ENCODE measurements at regions not wholly inside any gene's neighbourhood (a gene's known extent, or its start where the extent isn't known, plus 50 kb on each side); places are given as distances from the start of the nearest gene placed in this dataset.

DNA sequence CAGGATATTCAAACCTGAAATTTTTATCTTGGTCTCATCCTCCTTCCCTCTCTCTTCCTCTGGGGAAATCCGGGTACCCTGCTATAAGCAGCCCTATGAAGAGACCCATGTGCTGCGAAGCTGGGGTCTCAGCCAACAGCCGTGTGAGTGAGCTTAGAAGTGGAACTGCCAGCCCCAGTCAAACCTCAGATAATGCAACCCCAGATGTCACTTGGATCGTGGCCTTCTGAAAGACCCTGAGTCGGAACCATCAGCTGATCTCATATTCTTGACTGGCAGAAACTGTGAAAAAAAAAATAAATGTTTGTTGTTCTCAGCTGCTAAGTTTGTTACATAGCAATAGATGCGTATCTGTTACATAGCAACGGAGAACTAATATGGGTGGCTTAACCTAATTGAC, 198.1 kb upstream of the NPY2R start:
- TF ChIP-seq ZNF70 (CRISPR knock-in tag; IDR thresholded peaks at IDR 0.05) (no peak), ZFP3 (CRISPR knock-in tag; IDR thresholded peaks at IDR 0.05) (no peak), ZC3H10 (CRISPR knock-in tag; IDR thresholded peaks at IDR 0.05) (no peak), ISL1 (CRISPR knock-in tag; IDR thresholded peaks at IDR 0.05) (no peak), ARNTL (CRISPR knock-in tag; IDR thresholded peaks at IDR 0.05; ENCODE audit: borderline replicate concordance, low read depth) (no peak), OSR1 (CRISPR knock-in tag; IDR thresholded peaks at IDR 0.05) (no peak), PPARA (CRISPR knock-in tag; IDR thresholded peaks at IDR 0.05; ENCODE audit: borderline replicate concordance) (no peak), ZNF565 (CRISPR knock-in tag; conservative IDR thresholded peaks at IDR 0.05; ENCODE audit: low read depth) (no peak), RARB (CRISPR knock-in tag; IDR thresholded peaks at IDR 0.05) (no peak), TCF4 (CRISPR knock-in tag; IDR thresholded peaks at IDR 0.05; ENCODE audit: borderline replicate concordance) (no peak), CSRNP3 (CRISPR knock-in tag; IDR thresholded peaks at IDR 0.05) (no peak), BACH2 (CRISPR knock-in tag; IDR thresholded peaks at IDR 0.05; ENCODE audit: borderline replicate concordance) (no peak), TOX (CRISPR knock-in tag; IDR thresholded peaks at IDR 0.05; ENCODE audit: borderline replicate concordance) (no peak), CSDC2 (CRISPR knock-in tag; IDR thresholded peaks at IDR 0.05) (no peak), ZNF8 (CRISPR knock-in tag; IDR thresholded peaks at IDR 0.05) (no peak)
- TF ChIP-seq, protein P1, sequence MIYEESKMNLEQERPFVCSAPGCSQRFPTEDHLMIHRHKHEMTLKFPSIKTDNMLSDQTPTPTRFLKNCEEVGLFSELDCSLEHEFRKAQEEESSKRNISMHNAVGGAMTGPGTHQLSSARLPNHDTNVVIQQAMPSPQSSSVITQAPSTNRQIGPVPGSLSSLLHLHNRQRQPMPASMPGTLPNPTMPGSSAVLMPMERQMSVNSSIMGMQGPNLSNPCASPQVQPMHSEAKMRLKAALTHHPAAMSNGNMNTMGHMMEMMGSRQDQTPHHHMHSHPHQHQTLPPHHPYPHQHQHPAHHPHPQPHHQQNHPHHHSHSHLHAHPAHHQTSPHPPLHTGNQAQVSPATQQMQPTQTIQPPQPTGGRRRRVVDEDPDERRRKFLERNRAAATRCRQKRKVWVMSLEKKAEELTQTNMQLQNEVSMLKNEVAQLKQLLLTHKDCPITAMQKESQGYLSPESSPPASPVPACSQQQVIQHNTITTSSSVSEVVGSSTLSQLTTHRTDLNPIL (CRISPR knock-in tag; IDR thresholded peaks at IDR 0.05; ENCODE audit: low read depth) = no peak
- TF ChIP-seq, protein P2, sequence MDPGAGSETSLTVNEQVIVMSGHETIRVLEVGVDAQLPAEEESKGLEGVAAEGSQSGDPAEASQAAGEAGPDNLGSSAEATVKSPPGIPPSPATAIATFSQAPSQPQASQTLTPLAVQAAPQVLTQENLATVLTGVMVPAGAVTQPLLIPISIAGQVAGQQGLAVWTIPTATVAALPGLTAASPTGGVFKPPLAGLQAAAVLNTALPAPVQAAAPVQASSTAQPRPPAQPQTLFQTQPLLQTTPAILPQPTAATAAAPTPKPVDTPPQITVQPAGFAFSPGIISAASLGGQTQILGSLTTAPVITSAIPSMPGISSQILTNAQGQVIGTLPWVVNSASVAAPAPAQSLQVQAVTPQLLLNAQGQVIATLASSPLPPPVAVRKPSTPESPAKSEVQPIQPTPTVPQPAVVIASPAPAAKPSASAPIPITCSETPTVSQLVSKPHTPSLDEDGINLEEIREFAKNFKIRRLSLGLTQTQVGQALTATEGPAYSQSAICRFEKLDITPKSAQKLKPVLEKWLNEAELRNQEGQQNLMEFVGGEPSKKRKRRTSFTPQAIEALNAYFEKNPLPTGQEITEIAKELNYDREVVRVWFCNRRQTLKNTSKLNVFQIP (CRISPR knock-in tag; IDR thresholded peaks at IDR 0.05; ENCODE audit: borderline replicate concordance, low read depth) = no peak
- TF ChIP-seq, protein P3, sequence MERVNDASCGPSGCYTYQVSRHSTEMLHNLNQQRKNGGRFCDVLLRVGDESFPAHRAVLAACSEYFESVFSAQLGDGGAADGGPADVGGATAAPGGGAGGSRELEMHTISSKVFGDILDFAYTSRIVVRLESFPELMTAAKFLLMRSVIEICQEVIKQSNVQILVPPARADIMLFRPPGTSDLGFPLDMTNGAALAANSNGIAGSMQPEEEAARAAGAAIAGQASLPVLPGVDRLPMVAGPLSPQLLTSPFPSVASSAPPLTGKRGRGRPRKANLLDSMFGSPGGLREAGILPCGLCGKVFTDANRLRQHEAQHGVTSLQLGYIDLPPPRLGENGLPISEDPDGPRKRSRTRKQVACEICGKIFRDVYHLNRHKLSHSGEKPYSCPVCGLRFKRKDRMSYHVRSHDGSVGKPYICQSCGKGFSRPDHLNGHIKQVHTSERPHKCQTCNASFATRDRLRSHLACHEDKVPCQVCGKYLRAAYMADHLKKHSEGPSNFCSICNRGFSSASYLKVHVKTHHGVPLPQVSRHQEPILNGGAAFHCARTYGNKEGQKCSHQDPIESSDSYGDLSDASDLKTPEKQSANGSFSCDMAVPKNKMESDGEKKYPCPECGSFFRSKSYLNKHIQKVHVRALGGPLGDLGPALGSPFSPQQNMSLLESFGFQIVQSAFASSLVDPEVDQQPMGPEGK (CRISPR knock-in tag; IDR thresholded peaks at IDR 0.05; ENCODE audit: borderline replicate concordance) = no peak
- no peak for ATAC-seq

DNA sequence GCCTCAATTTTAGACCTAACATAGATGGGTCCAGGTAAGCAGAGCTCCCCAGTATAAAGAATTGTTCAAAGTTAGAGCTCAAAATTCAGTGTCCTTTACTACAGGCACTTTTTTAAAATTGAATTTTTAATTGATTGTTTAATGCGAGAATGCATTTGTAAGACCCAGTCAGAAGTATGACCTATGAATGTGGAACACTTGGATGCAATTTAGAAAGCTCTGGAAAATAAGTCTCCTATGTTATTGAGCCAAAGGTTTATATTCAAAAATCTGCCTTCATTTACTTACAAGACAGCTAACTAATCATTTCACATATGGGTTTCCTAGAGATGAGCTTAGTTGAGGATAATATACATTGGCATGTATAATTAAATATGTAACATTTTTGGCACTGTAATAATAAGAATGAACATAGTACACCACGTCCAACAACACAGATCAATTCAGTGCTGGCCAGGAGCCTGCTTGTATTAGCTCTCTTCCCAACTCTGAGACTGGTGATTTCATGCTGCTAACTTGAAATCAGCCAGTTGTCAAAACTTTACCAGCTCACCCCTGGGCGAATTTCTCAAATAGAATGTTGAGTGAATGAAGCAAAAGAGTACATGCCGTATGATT, 197.2 kb upstream of the NPY2R start:
- TF ChIP-seq ESRRG (CRISPR knock-in tag; IDR thresholded peaks at IDR 0.05) (no peak), RARB (CRISPR knock-in tag; IDR thresholded peaks at IDR 0.05) (no peak), ARNTL (CRISPR knock-in tag; IDR thresholded peaks at IDR 0.05; ENCODE audit: borderline replicate concordance, low read depth) (no peak), CSRNP3 (CRISPR knock-in tag; IDR thresholded peaks at IDR 0.05) (no peak), ZC3H10 (CRISPR knock-in tag; IDR thresholded peaks at IDR 0.05) (no peak), GLIS3 (CRISPR knock-in tag; IDR thresholded peaks at IDR 0.05) (no peak)
- TF ChIP-seq, protein P3 (CRISPR knock-in tag; IDR thresholded peaks at IDR 0.05; ENCODE audit: borderline replicate concordance) = no peak
- TF ChIP-seq, protein P2 (CRISPR knock-in tag; IDR thresholded peaks at IDR 0.05; ENCODE audit: borderline replicate concordance, low read depth) = no peak
- no peak for ATAC-seq

Data from SK-N-SH treated with all-trans-retinoic acid at 6 μM for 48 hours (cell line).